ENCODE measurements at regions not wholly inside any gene's neighbourhood (a gene's known extent, or its start where the extent isn't known, plus 50 kb on each side); places are given as distances from the start of the nearest gene placed in this dataset.

DNA sequence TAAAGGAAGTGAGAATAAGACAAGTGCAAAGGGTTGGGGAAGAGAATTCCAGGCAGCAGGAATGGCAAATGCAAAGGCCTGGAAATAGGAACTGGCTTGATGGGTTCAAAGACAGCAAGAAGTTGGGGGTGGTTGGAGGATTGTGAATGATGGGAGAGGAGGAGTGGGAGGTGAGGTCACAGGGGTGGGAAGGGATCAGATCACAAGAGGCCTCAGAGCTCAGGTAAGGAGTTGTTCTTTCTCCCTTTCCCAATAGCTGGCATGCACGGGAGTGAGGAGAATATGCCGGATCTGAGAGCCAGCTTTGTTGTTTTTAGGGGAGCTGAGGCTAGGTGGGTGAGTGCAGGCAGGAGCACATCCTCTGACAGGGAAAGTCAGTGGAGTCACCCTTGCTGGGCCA is 94.0 kb upstream of the RAB3GAP2 start:
- H3K9me3 Mint-ChIP-seq (ENCODE audit: low read depth) = no peaks in the 10 kb centered on the region
- no peak for DNase-seq (ENCODE audit: low spot score, unreplicated experiment)
- TF ChIP-seq, protein P1, sequence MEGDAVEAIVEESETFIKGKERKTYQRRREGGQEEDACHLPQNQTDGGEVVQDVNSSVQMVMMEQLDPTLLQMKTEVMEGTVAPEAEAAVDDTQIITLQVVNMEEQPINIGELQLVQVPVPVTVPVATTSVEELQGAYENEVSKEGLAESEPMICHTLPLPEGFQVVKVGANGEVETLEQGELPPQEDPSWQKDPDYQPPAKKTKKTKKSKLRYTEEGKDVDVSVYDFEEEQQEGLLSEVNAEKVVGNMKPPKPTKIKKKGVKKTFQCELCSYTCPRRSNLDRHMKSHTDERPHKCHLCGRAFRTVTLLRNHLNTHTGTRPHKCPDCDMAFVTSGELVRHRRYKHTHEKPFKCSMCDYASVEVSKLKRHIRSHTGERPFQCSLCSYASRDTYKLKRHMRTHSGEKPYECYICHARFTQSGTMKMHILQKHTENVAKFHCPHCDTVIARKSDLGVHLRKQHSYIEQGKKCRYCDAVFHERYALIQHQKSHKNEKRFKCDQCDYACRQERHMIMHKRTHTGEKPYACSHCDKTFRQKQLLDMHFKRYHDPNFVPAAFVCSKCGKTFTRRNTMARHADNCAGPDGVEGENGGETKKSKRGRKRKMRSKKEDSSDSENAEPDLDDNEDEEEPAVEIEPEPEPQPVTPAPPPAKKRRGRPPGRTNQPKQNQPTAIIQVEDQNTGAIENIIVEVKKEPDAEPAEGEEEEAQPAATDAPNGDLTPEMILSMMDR (IDR thresholded peaks at IDR 0.05; ENCODE audit: unreplicated experiment) = no peak
- H3K4me1 Mint-ChIP-seq (ENCODE audit: low read depth) = peaks cover 17% of the 10 kb centered on the region
- no peaks in the 10 kb centered on the region for H3K36me3 Mint-ChIP-seq (ENCODE audit: insufficient read depth)
- no peak overlapping the region for H3K4me3 Mint-ChIP-seq (ENCODE audit: low read depth)
- peaks cover 24% of the 10 kb centered on the region for H3K27me3 Mint-ChIP-seq
- no peak overlapping the region for H3K27ac Mint-ChIP-seq

DNA sequence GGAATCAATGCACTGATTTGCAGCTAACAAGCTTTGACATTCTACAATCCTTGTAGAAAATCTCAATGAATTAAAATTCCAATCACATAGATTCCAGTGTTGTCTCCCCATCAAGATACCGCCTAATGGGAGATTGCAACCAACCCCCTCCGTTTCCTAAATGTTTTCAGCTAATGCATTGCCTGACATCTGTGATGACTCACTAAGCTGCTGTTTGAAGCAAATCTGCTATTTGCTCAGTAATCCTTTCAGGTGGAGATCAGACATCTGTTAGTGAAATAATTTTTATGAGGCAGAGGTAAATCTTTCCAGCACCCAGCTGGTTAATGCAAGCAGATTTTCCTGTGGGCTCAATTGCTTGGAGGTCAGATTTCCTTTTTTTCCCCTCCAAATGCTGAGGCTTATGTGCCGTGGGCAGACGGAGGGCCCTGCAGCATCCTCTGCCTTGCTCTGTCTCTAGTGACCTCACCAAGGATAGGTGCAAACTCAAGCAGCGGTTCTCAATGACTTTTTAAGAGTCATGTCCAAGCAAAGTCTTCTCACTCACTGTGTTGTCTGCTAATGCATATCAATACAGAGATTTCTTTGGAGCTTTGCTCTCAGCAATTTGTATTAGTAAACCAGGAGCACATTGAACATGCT is 91.1 kb upstream of the RAB3GAP2 start:
- no peak overlapping the region for H3K27ac Mint-ChIP-seq
- H3K36me3 Mint-ChIP-seq (ENCODE audit: insufficient read depth) = no peaks in the 10 kb centered on the region
- no peak overlapping the region for H3K4me3 Mint-ChIP-seq (ENCODE audit: low read depth)
- H3K27me3 Mint-ChIP-seq = peaks cover 11% of the 10 kb centered on the region
- no peak for DNase-seq (ENCODE audit: low spot score, unreplicated experiment)
- H3K9me3 Mint-ChIP-seq (ENCODE audit: low read depth) = no peaks in the 10 kb centered on the region
- H3K4me1 Mint-ChIP-seq (ENCODE audit: low read depth) = peaks cover 4% of the 10 kb centered on the region
- TF ChIP-seq, protein P1 (IDR thresholded peaks at IDR 0.05; ENCODE audit: unreplicated experiment) = no peak

DNA sequence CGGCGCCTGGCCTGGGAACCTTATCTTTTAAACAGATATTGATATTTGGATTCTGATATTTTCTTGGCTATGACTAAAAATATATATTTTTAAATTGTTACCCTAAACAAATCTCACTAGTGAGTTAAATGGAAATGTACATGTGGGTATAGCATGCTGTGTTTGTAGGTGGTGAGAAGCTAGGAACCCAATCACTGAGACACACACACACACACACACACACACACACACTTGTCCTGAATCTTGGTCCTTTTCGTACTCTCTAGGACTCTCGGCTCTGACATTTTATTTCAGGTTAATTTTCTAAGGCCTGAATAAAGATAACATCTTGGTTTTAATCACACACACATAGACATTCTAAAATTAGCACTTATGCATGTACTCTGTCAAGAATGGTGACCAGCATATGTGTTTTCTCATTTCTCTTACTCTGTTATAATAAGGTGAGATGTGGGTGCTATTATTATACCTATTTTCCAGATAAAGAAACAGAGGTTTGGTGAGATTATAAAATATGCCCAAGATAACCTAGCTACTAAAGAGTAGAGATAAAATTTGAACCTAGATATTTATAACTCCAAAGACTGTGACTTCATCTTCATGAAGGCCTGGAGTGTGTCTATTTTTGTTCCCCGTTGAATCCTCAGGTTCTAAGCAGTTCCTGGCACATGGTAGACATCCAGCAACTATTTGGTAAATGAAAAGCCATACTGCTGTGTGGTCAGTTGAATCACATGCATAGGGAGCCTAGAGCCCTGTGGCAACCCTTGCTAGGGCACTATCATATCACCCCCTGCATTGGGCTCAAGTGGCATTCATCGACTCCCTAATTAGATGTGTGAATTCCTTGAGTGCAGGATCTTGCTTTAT is 85.0 kb upstream of the RAB3GAP2 start:
- no peaks in the 10 kb centered on the region for H3K4me1 Mint-ChIP-seq (ENCODE audit: low read depth)
- TF ChIP-seq, protein P1 (IDR thresholded peaks at IDR 0.05; ENCODE audit: unreplicated experiment) = no peak
- DNase-seq (ENCODE audit: low spot score, unreplicated experiment) = no peak
- no peaks in the 10 kb centered on the region for H3K9me3 Mint-ChIP-seq (ENCODE audit: low read depth)
- peaks cover 10% of the 10 kb centered on the region for H3K27me3 Mint-ChIP-seq
- H3K27ac Mint-ChIP-seq = no peak overlapping the region
- H3K36me3 Mint-ChIP-seq (ENCODE audit: insufficient read depth) = no peaks in the 10 kb centered on the region
- no peak overlapping the region for H3K4me3 Mint-ChIP-seq (ENCODE audit: low read depth)

DNA sequence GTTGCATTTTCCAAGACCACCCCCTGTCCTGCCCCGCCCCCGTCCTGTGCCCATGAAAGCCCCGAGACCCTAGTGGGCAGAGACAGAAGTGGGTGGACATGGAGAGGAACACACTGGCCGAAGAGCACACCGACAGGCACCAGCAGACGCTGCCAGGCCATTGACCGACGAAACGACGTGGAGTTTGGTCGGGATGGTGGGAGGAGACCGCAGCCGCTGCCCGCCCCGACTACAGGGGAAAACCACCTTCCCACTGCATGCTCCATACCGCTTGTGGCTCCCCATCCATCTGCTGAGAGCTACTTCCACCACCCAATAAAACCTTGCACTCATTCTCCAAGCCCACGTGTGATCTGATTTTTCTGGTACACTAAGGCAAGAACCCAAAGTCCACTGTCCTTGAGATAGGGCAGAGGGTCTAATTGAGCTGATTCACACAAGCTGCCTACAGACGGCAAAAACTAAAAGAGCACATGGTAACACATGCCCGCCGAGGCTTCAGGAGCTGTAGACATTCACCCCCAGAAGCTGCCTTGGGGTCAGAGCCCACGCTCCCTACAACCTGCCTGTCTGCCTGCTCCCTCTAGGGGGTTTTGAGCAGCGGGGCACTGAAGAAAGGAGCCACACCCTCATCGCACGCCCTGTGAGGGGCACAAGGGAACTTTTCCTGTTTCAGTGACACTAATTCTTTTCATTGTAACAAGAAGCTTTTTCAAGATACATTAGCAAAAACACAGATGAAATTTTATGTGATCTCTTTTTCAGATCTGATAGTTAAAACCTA is 81.2 kb upstream of the RAB3GAP2 start:
- DNase-seq (ENCODE audit: low spot score, unreplicated experiment) = no peak
- Mint-ChIP-seq H3K4me3 (ENCODE audit: low read depth) (no peak overlapping the region), H3K4me1 (ENCODE audit: low read depth) (peaks cover 4% of the 10 kb centered on the region), H3K27ac (no peak overlapping the region), H3K9me3 (ENCODE audit: low read depth) (no peaks in the 10 kb centered on the region), H3K27me3 (peaks cover 15% of the 10 kb centered on the region), H3K36me3 (ENCODE audit: insufficient read depth) (no peaks in the 10 kb centered on the region)
- TF ChIP-seq, protein P1 (IDR thresholded peaks at IDR 0.05; ENCODE audit: unreplicated experiment) = no peak

DNA sequence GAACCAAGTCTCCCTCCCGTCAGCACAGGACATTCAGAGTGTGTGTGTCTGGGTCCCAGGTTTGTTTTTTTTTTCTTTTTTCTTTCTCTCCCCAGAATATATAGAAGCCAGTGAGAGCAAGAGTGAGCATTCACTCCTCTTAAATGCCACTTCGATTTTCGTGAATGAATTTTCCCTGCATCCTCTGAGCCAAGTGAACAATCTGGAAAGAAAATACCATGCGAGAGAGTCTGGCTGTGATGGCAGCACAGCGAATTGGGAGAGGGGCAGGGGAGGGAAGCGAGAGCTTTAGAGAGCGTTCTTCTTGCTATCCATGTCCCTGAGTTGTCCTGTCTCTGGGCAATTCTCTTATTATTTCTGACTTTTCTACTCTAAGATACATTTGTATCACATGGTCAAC is 76.0 kb upstream of the RAB3GAP2 start:
- peaks cover 27% of the 10 kb centered on the region for H3K27me3 Mint-ChIP-seq
- peaks cover 4% of the 10 kb centered on the region for H3K4me1 Mint-ChIP-seq (ENCODE audit: low read depth)
- H3K9me3 Mint-ChIP-seq (ENCODE audit: low read depth) = no peaks in the 10 kb centered on the region
- H3K36me3 Mint-ChIP-seq (ENCODE audit: insufficient read depth) = no peaks in the 10 kb centered on the region
- no peak overlapping the region for H3K4me3 Mint-ChIP-seq (ENCODE audit: low read depth)
- no peak overlapping the region for H3K27ac Mint-ChIP-seq
- TF ChIP-seq, protein P1 (IDR thresholded peaks at IDR 0.05; ENCODE audit: unreplicated experiment) = no peak
- DNase-seq (ENCODE audit: low spot score, unreplicated experiment) = no peak
